Activated CD4-positive, alpha-beta T cell treated with anti-CD3 and anti-CD28 coated beads, Interleukin-2, amount 10 ng/mL, durations not matched to agents 24 days and 14 days (primary cell): ENCODE measurements at regions not wholly inside any gene's neighbourhood (a gene's known extent, or its start where the extent isn't known, plus 50 kb on each side); places are given as distances from the start of the nearest gene placed in this dataset.

Experiments used
- DNase-seq: peaks from one replicate; pipeline ENCODE4 v3.0.0; 2022
- H3K27ac Mint-ChIP-seq: one replicate; pipeline ENCODE4 v1.8.0; 2022; ENCODE audit warnings: mild to moderate bottlenecking, mixed read lengths
- H3K27me3 Mint-ChIP-seq: one replicate; pipeline ENCODE4 v1.8.0; 2022; ENCODE audit warnings: mixed read lengths
- H3K36me3 Mint-ChIP-seq: one replicate; pipeline ENCODE4 v1.8.0; 2022; ENCODE audit warnings: low read depth, mild to moderate bottlenecking, mixed read lengths
- H3K4me1 Mint-ChIP-seq: one replicate; pipeline ENCODE4 v1.8.0; 2021; ENCODE audit warnings: mixed read lengths
- H3K4me3 Mint-ChIP-seq: one replicate; pipeline ENCODE4 v1.8.0; 2022; ENCODE audit warnings: mild to moderate bottlenecking, moderate library complexity, mixed read lengths
- H3K9me3 Mint-ChIP-seq: one replicate; pipeline ENCODE4 v1.8.0; 2021; ENCODE audit warnings: mixed read lengths
- intact Hi-C: fragments of 100-400 bp; cut with micrococcal nuclease; formaldehyde crosslinking; loops from one replicate; pipeline ENCODE4 v1.15.1; 2023

GRCh38 chr2:239587841-239588240 lies 187.0 kb upstream of the HDAC4 start:
- Mint-ChIP-seq H3K36me3 (no peaks in the 10 kb centered on the region), H3K27ac (no peak overlapping the region), H3K9me3 (peaks cover 12% of the 10 kb centered on the region), H3K4me3 (no peak overlapping the region), H3K27me3 (no peaks in the 10 kb centered on the region), H3K4me1 (no peaks in the 10 kb centered on the region)
- DNase-seq = no peak
- intact Hi-C loops = no loop called here

GRCh38 chr2:239587311-239587731 lies 186.5 kb upstream of the HDAC4 start:
- H3K27ac Mint-ChIP-seq = no peak overlapping the region
- H3K4me1 Mint-ChIP-seq = no peaks in the 10 kb centered on the region
- H3K9me3 Mint-ChIP-seq = peaks cover 12% of the 10 kb centered on the region
- DNase-seq = no peak
- intact Hi-C loops = no loop called here
- no peaks in the 10 kb centered on the region for H3K27me3 Mint-ChIP-seq
- H3K36me3 Mint-ChIP-seq = no peaks in the 10 kb centered on the region
- H3K4me3 Mint-ChIP-seq = no peak overlapping the region

- no peak overlapping the region for H3K27ac Mint-ChIP-seq
- H3K4me1 Mint-ChIP-seq = no peaks in the 10 kb centered on the region
- H3K9me3 Mint-ChIP-seq = peaks cover 9% of the 10 kb centered on the region
- H3K27me3 Mint-ChIP-seq = no peaks in the 10 kb centered on the region
- intact Hi-C loops = no loop called here
- no peak for DNase-seq
- no peaks in the 10 kb centered on the region for H3K36me3 Mint-ChIP-seq
- no peak overlapping the region for H3K4me3 Mint-ChIP-seq
Observed at GRCh38 chr2:239586651-239587310, 186.0 kb upstream of the HDAC4 start.

- Mint-ChIP-seq H3K9me3 (no peaks in the 10 kb centered on the region), H3K4me1 (no peaks in the 10 kb centered on the region), H3K36me3 (no peaks in the 10 kb centered on the region), H3K4me3 (no peak overlapping the region), H3K27me3 (no peaks in the 10 kb centered on the region), H3K27ac (no peak overlapping the region)
- intact Hi-C loops = no loop called here
- no peak for DNase-seq
Observed at GRCh38 chr2:239585422-239585821, 184.6 kb upstream of the HDAC4 start.

- no peaks in the 10 kb centered on the region for H3K36me3 Mint-ChIP-seq
- no peaks in the 10 kb centered on the region for H3K27me3 Mint-ChIP-seq
- no peak for DNase-seq
- intact Hi-C loops = no loop called here
- H3K4me1 Mint-ChIP-seq = no peaks in the 10 kb centered on the region
- H3K9me3 Mint-ChIP-seq = no peaks in the 10 kb centered on the region
- H3K27ac Mint-ChIP-seq = no peak overlapping the region
- H3K4me3 Mint-ChIP-seq = no peak overlapping the region
Observed at GRCh38 chr2:239584986-239585385, 184.2 kb upstream of the HDAC4 start.

GRCh38 chr2:239583879-239584859 lies 183.3 kb upstream of the HDAC4 start:
- no peak overlapping the region for H3K27ac Mint-ChIP-seq
- intact Hi-C loops = no loop called here
- H3K27me3 Mint-ChIP-seq = no peaks in the 10 kb centered on the region
- H3K4me1 Mint-ChIP-seq = no peaks in the 10 kb centered on the region
- H3K36me3 Mint-ChIP-seq = no peaks in the 10 kb centered on the region
- H3K4me3 Mint-ChIP-seq = no peak overlapping the region
- no peak for DNase-seq
- H3K9me3 Mint-ChIP-seq = no peaks in the 10 kb centered on the region

GRCh38 chr2:239583171-239583878 lies 182.5 kb upstream of the HDAC4 start:
- DNase-seq = no peak
- no peak overlapping the region for H3K27ac Mint-ChIP-seq
- no peaks in the 10 kb centered on the region for H3K36me3 Mint-ChIP-seq
- intact Hi-C loops = no loop called here
- no peak overlapping the region for H3K4me3 Mint-ChIP-seq
- no peaks in the 10 kb centered on the region for H3K27me3 Mint-ChIP-seq
- H3K4me1 Mint-ChIP-seq = no peaks in the 10 kb centered on the region
- no peaks in the 10 kb centered on the region for H3K9me3 Mint-ChIP-seq

- no peak overlapping the region for H3K27ac Mint-ChIP-seq
- no peaks in the 10 kb centered on the region for H3K4me1 Mint-ChIP-seq
- H3K4me3 Mint-ChIP-seq = no peak overlapping the region
- intact Hi-C loops = no loop called here
- H3K9me3 Mint-ChIP-seq = no peaks in the 10 kb centered on the region
- DNase-seq = no peak
- no peaks in the 10 kb centered on the region for H3K36me3 Mint-ChIP-seq
- no peaks in the 10 kb centered on the region for H3K27me3 Mint-ChIP-seq
Observed at GRCh38 chr2:239582476-239582875, 181.7 kb upstream of the HDAC4 start.

GRCh38 chr2:239581352-239581901 lies 180.6 kb upstream of the HDAC4 start:
- DNase-seq = no peak
- H3K27me3 Mint-ChIP-seq = no peaks in the 10 kb centered on the region
- intact Hi-C loops = no loop called here
- H3K4me1 Mint-ChIP-seq = no peaks in the 10 kb centered on the region
- H3K4me3 Mint-ChIP-seq = no peak overlapping the region
- H3K9me3 Mint-ChIP-seq = no peaks in the 10 kb centered on the region
- no peak overlapping the region for H3K27ac Mint-ChIP-seq
- no peaks in the 10 kb centered on the region for H3K36me3 Mint-ChIP-seq

- Mint-ChIP-seq H3K4me3 (no peak overlapping the region), H3K27me3 (no peaks in the 10 kb centered on the region), H3K27ac (no peak overlapping the region), H3K9me3 (no peaks in the 10 kb centered on the region), H3K36me3 (no peaks in the 10 kb centered on the region), H3K4me1 (no peaks in the 10 kb centered on the region)
- no peak for DNase-seq
- intact Hi-C loops = no loop called here
Observed at GRCh38 chr2:239580199-239580527, 179.3 kb upstream of the HDAC4 start.

GRCh38 chr2:239579524-239580198 lies 178.8 kb upstream of the HDAC4 start:
- no peak for DNase-seq
- no peak overlapping the region for H3K4me3 Mint-ChIP-seq
- no peaks in the 10 kb centered on the region for H3K4me1 Mint-ChIP-seq
- intact Hi-C loops = no loop called here
- no peaks in the 10 kb centered on the region for H3K27me3 Mint-ChIP-seq
- no peaks in the 10 kb centered on the region for H3K36me3 Mint-ChIP-seq
- H3K9me3 Mint-ChIP-seq = no peaks in the 10 kb centered on the region
- H3K27ac Mint-ChIP-seq = no peak overlapping the region

- intact Hi-C loops = no loop called here
- no peaks in the 10 kb centered on the region for H3K36me3 Mint-ChIP-seq
- no peak for DNase-seq
- no peaks in the 10 kb centered on the region for H3K4me1 Mint-ChIP-seq
- H3K4me3 Mint-ChIP-seq = no peak overlapping the region
- H3K9me3 Mint-ChIP-seq = no peaks in the 10 kb centered on the region
- H3K27me3 Mint-ChIP-seq = no peaks in the 10 kb centered on the region
- H3K27ac Mint-ChIP-seq = no peak overlapping the region
Observed at GRCh38 chr2:239579081-239579480, 178.3 kb upstream of the HDAC4 start.

- H3K9me3 Mint-ChIP-seq = no peaks in the 10 kb centered on the region
- no peak overlapping the region for H3K27ac Mint-ChIP-seq
- no peaks in the 10 kb centered on the region for H3K36me3 Mint-ChIP-seq
- H3K4me3 Mint-ChIP-seq = no peak overlapping the region
- no peak for DNase-seq
- H3K27me3 Mint-ChIP-seq = no peaks in the 10 kb centered on the region
- no peaks in the 10 kb centered on the region for H3K4me1 Mint-ChIP-seq
- intact Hi-C loops = no loop called here
Observed at GRCh38 chr2:239578381-239578780, 177.6 kb upstream of the HDAC4 start.
